Vagina (tissue), 2 donors: ENCODE measurements at regions not wholly inside any gene's neighbourhood (a gene's known extent, or its start where the extent isn't known, plus 50 kb on each side); places are given as distances from the start of the nearest gene placed in this dataset.
"Not testable (repeated sequence)": the region's sequence is repeated elsewhere in the genome, so short reads cannot be mapped to it uniquely, and the experiment has no call there.

ENCODE experiments used
- DNase-seq, 2 donors: peaks; one replicate each; pipeline ENCODE4 v3.0.0-alpha.2; 2017; ENCODE audit errors: extremely low spot score in 2 of 2
- H3K27ac ChIP-seq: fragments of 200-600 bp; sonication (generic); one replicate; pipeline ENCODE4 v1.5.1; 2019
- H3K27me3 ChIP-seq: fragments of 200-600 bp; sonication (generic); one replicate; pipeline ENCODE4 v1.5.1; 2019
- H3K36me3 ChIP-seq, 2 donors: fragments of 200-600 bp; sonication (generic); one replicate each; pipeline ENCODE4 v1.5.1; 2017 to 2019
- H3K4me1 ChIP-seq: fragments of 200-600 bp; sonication (generic); one replicate; pipeline ENCODE4 v1.5.1; 2019
- H3K4me3 ChIP-seq, 2 donors: fragments of 200-600 bp; sonication (generic); 1 replicate in 1 of 2; 2 replicates in 1 of 2; pipeline ENCODE4 v1.5.1; 2016 to 2019
- H3K9me3 ChIP-seq: fragments of 200-600 bp; sonication (generic); one replicate; pipeline ENCODE4 v1.5.1; 2019
- CTCF ChIP-seq, 3 experiments: fragments of 450-650 bp in 2 of 3; fragments of 200-600 bp in 1 of 3; sonication (generic) in 1 of 3; IDR thresholded peaks; one replicate each; pipeline ENCODE4 v1.5.1; 2017 to 2019; ENCODE audit warnings: antibody characterized with exemption in 3 of 3, mild to moderate bottlenecking in 2 of 3, moderate library complexity in 2 of 3
- POLR2A ChIP-seq, 2 donors: fragments of 450-650 bp; IDR thresholded peaks; one replicate each; pipeline ENCODE4 v1.6.1; 2017; ENCODE audit warnings: antibody characterized with exemption in 2 of 2, mild to moderate bottlenecking in 2 of 2, moderate library complexity in 2 of 2
- POLR2AphosphoS5 ChIP-seq, 2 donors: sonication (generic); formaldehyde crosslinking; IDR thresholded peaks; one replicate each; pipeline ENCODE4 v1.9.0; 2017; ENCODE audit warnings: antibody characterized with exemption in 2 of 2, mild to moderate bottlenecking in 2 of 2, low read depth in 1 of 2; ENCODE audit not compliant: insufficient read depth in 1 of 2
- intact Hi-C: fragments of 100-400 bp; cut with DNase I; formaldehyde crosslinking; loops from one replicate; pipeline ENCODE4 v1.15.1; 2023

GRCh38 chr14:97137705-97138104 lies 340.5 kb downstream of the VRK1 start:
- DNase-seq = no peak
- H3K9me3 ChIP-seq = no peaks in the 10 kb centered on the region
- H3K36me3 ChIP-seq = no peaks in the 10 kb centered on the region
- intact Hi-C loops = no loop called here
- H3K4me3 ChIP-seq = no peak overlapping the region
- no peaks in the 10 kb centered on the region for H3K4me1 ChIP-seq
- no peak overlapping the region for H3K27ac ChIP-seq
- TF ChIP-seq CTCF (IDR thresholded peaks at IDR 0.05) (no peak), POLR2A (IDR thresholded peaks at IDR 0.05) (no peak), POLR2AphosphoS5 (IDR thresholded peaks at IDR 0.05; ENCODE audit: insufficient read depth in 1 of 2, low read depth in 1 of 2) (no peak)
- no peaks in the 10 kb centered on the region for H3K27me3 ChIP-seq

GRCh38 chr14:97138801-97139200 lies 341.6 kb downstream of the VRK1 start:
- no peaks in the 10 kb centered on the region for H3K27me3 ChIP-seq
- DNase-seq = no peak
- no peak overlapping the region for H3K27ac ChIP-seq
- TF ChIP-seq CTCF (IDR thresholded peaks at IDR 0.05) (no peak), POLR2A (IDR thresholded peaks at IDR 0.05) (no peak), POLR2AphosphoS5 (IDR thresholded peaks at IDR 0.05; ENCODE audit: insufficient read depth in 1 of 2, low read depth in 1 of 2) (no peak)
- intact Hi-C loops = no loop called here
- H3K36me3 ChIP-seq = no peaks in the 10 kb centered on the region
- no peaks in the 10 kb centered on the region for H3K4me1 ChIP-seq
- no peak overlapping the region for H3K4me3 ChIP-seq
- no peaks in the 10 kb centered on the region for H3K9me3 ChIP-seq

- intact Hi-C loops = no loop called here
- Histone ChIP-seq H3K27me3 (no peaks in the 10 kb centered on the region), H3K4me1 (no peaks in the 10 kb centered on the region), H3K4me3 (no peak overlapping the region), H3K9me3 (no peaks in the 10 kb centered on the region), H3K36me3 (no peaks in the 10 kb centered on the region), H3K27ac (no peak overlapping the region)
- DNase-seq = no peak
- TF ChIP-seq CTCF (IDR thresholded peaks at IDR 0.05) = no peak
- TF ChIP-seq POLR2A (IDR thresholded peaks at IDR 0.05) = no peak
- no peak for TF ChIP-seq POLR2AphosphoS5 (IDR thresholded peaks at IDR 0.05; ENCODE audit: insufficient read depth in 1 of 2, low read depth in 1 of 2)
These were observed 345.8 kb downstream of the VRK1 start for GRCh38 chr14:97143011-97143410.

GRCh38 chr14:97143456-97143855 lies 346.3 kb downstream of the VRK1 start:
- TF ChIP-seq POLR2AphosphoS5 (IDR thresholded peaks at IDR 0.05; ENCODE audit: insufficient read depth in 1 of 2, low read depth in 1 of 2) (no peak), POLR2A (IDR thresholded peaks at IDR 0.05) (no peak), CTCF (IDR thresholded peaks at IDR 0.05) (no peak)
- Histone ChIP-seq H3K4me1 (no peaks in the 10 kb centered on the region), H3K36me3 (no peaks in the 10 kb centered on the region), H3K27me3 (no peaks in the 10 kb centered on the region), H3K9me3 (no peaks in the 10 kb centered on the region), H3K4me3 (no peak overlapping the region), H3K27ac (no peak overlapping the region)
- no peak for DNase-seq
- intact Hi-C loops = no loop called here

- intact Hi-C loops, H3K9me3 ChIP-seq, H3K27ac ChIP-seq, H3K4me1 ChIP-seq, DNase-seq, H3K36me3 ChIP-seq, H3K27me3 ChIP-seq, H3K4me3 ChIP-seq: not testable (repeated sequence)
These were observed 350.8 kb downstream of the VRK1 start for GRCh38 chr14:97148021-97148420.

- intact Hi-C loops = no loop called here
- no peaks in the 10 kb centered on the region for H3K9me3 ChIP-seq
These were observed 352.6 kb downstream of the VRK1 start for GRCh38 chr14:97149775-97150174.

More at GRCh38 chr14:97149775-97150174, 352.6 kb downstream of the VRK1 start:
- H3K27me3 ChIP-seq = no peaks in the 10 kb centered on the region
- H3K36me3 ChIP-seq = no peaks in the 10 kb centered on the region
- TF ChIP-seq POLR2AphosphoS5 (IDR thresholded peaks at IDR 0.05; ENCODE audit: insufficient read depth in 1 of 2, low read depth in 1 of 2) (no peak), POLR2A (IDR thresholded peaks at IDR 0.05) (no peak), CTCF (IDR thresholded peaks at IDR 0.05) (no peak)
- no peak overlapping the region for H3K4me3 ChIP-seq
- no peaks in the 10 kb centered on the region for H3K4me1 ChIP-seq
- DNase-seq = no peak
- H3K27ac ChIP-seq = no peak overlapping the region
